GM12878 (cell line): ENCODE measurements at regions not wholly inside any gene's neighbourhood (a gene's known extent, or its start where the extent isn't known, plus 50 kb on each side); places are given as distances from the start of the nearest gene placed in this dataset.

ENCODE experiments used
- ATAC-seq: fragments of 200-7000 bp; cut with Tn5 transposase; 3 replicates; pipeline ENCODE4 v1.9.1; 2020; ENCODE audit warnings: mild to moderate bottlenecking, moderate library complexity
- BruUV-seq: library from RNA; stranded (reverse); fragments of 400-500 nt; replicated peaks from 2 replicates; lab custom pipeline; 2021; lab: Mats Ljungman, UMichigan
- CTCF ChIA-PET: fragments of 300-600 bp; sonication (Branson Sonifier 250); formaldehyde crosslinking; extraction: SDS; loops from one replicate; lab custom pipeline; 2021; ENCODE audit warnings: inconsistent platforms; lab: Yijun Ruan, JAX
- POLR2A ChIA-PET: fragments of 350-600 bp; formaldehyde crosslinking; extraction: SDS; loops from one replicate; lab custom pipeline; 2021; ENCODE audit warnings: inconsistent platforms; lab: Charles Lee
- RAD21 ChIA-PET: fragments of 300-600 bp; sonication (Branson Sonifier 250); formaldehyde crosslinking; loops from one replicate; lab custom pipeline; 2023; ENCODE audit warnings: antibody characterized with exemption; ENCODE audit not compliant: unreplicated experiment; lab: Charles Lee
- SMC1A ChIA-PET: fragments of 300-600 bp; sonication (Branson Sonifier 250); formaldehyde crosslinking; loops from one replicate; lab custom pipeline; 2023; ENCODE audit not compliant: unreplicated experiment, uncharacterized antibody; lab: Charles Lee
- DNase-seq: peaks from one replicate; pipeline ENCODE4 v3.0.0-alpha.2; 2011; ENCODE audit warnings: low read depth, low spot score
- FAIRE-seq: peaks from 3 replicates; lab custom pipeline; 2011; peaks lifted over from hg19 to GRCh38; lab: Jason Lieb, UNC
- H2AFZ ChIP-seq: 2 replicates; pipeline ENCODE4 v1.6.0; 2011; ENCODE audit warnings: low read depth, low read length, control low read depth; ENCODE audit not compliant: control insufficient read depth
- H3K27ac ChIP-seq: 2 replicates; pipeline ENCODE4 v1.5.1; 2011; ENCODE audit warnings: control low read depth; ENCODE audit not compliant: control insufficient read depth, insufficient read depth
- H3K27me3 ChIP-seq, 2 experiments: replicated peaks in 1 of 2; 2 replicates each; pipeline versions ENCODE4 v1.6.0 to v1.6.1; 2011; ENCODE audit warnings: low read length in 1 of 2; ENCODE audit not compliant: control insufficient read depth in 2 of 2, insufficient read depth in 2 of 2
- H3K36me3 ChIP-seq, 2 experiments: 2 replicates each; pipeline ENCODE4 v1.5.1; 2011; ENCODE audit warnings: low read length in 1 of 2; ENCODE audit not compliant: control insufficient read depth in 2 of 2, insufficient read depth in 2 of 2
- H3K4me1 ChIP-seq: 2 replicates; pipeline ENCODE4 v1.6.1; 2011; ENCODE audit warnings: mild to moderate bottlenecking, low read length, moderate library complexity, mixed read lengths; ENCODE audit not compliant: control insufficient read depth, insufficient read depth
- H3K4me2 ChIP-seq: 2 replicates; pipeline ENCODE4 v1.6.0; 2011; ENCODE audit warnings: control low read depth; ENCODE audit not compliant: control insufficient read depth, insufficient read depth
- H3K4me3 ChIP-seq: fragments of 200-600 bp; sonication (generic); 2 replicates; pipeline ENCODE4 v1.5.1; 2016
- H3K79me2 ChIP-seq: 2 replicates; pipeline ENCODE4 v1.6.0; 2011; ENCODE audit warnings: low read length; ENCODE audit not compliant: control insufficient read depth, insufficient read depth
- H3K9ac ChIP-seq: 2 replicates; pipeline ENCODE4 v1.8.0; 2011; ENCODE audit warnings: low read length, control low read depth, mixed read lengths; ENCODE audit not compliant: control insufficient read depth, insufficient read depth
- H3K9me3 ChIP-seq: replicated peaks from 3 replicates; pipeline ENCODE4 v1.5.1; 2011; ENCODE audit warnings: mild to moderate bottlenecking, low read length; ENCODE audit not compliant: control insufficient read depth, insufficient read depth
- H4K20me1 ChIP-seq: 2 replicates; pipeline ENCODE4 v1.6.0; 2011; ENCODE audit not compliant: control insufficient read depth, insufficient read depth
- BCL11A ChIP-seq: IDR thresholded peaks from 2 replicates; pipeline ENCODE4 v1.6.1; 2011; ENCODE audit warnings: low read depth, low read length
- MTA3 ChIP-seq: IDR thresholded peaks from 2 replicates; pipeline ENCODE4 v1.6.1; 2012; ENCODE audit warnings: low read length, inconsistent platforms, borderline replicate concordance
- NFYB ChIP-seq: IDR thresholded peaks from 2 replicates; pipeline ENCODE4 v1.6.1; 2011; ENCODE audit warnings: low read depth, mild to moderate bottlenecking, low read length, improper control_type of control experiment, moderate library complexity; ENCODE audit not compliant: insufficient read depth
- RELA ChIP-seq: fragments of 450-650 bp; IDR thresholded peaks from 2 replicates; pipeline ENCODE4 v1.8.0; 2014; ENCODE audit warnings: borderline replicate concordance; ENCODE audit not compliant: partially characterized antibody
- ZNF384 ChIP-seq: IDR thresholded peaks from 2 replicates; pipeline ENCODE4 v1.6.1; 2012; ENCODE audit warnings: low read depth, mild to moderate bottlenecking, low read length, improper control_type of control experiment, borderline replicate concordance
- WGBS: methylation state at CpG from one replicate; pipeline ENCODE4 v1.1.6; 2016; ENCODE audit warnings: low lambda C conversion rate; ENCODE audit not compliant: insufficient replicate concordance, insufficient coverage; ENCODE audit errors: missing lambda C conversion rate; 5-methylcytosine and 5-hydroxymethylcytosine counted together
- in situ Hi-C: fragments of 300-500 bp; cut with MboI; formaldehyde crosslinking; loops from 9 replicates; pipeline ENCODE4 v1.14.3; 2018; ENCODE audit warnings: mixed read lengths
- intact Hi-C: fragments of 100-400 bp; cut with micrococcal nuclease; formaldehyde crosslinking; loops from one replicate; pipeline ENCODE4 v1.14.2; 2022; ENCODE audit not compliant: unreplicated experiment
- TF ChIP-seq, protein P1 (sequence below): fragments of 450-650 bp; IDR thresholded peaks from 2 replicates; pipeline ENCODE4 v1.6.1; 2016; ENCODE audit warnings: mild to moderate bottlenecking, moderate library complexity, borderline replicate concordance
- TF ChIP-seq, protein P2 (sequence below): fragments of 450-650 bp; conservative IDR thresholded peaks from 2 replicates; pipeline ENCODE4 v1.6.1; 2017; ENCODE audit warnings: mild to moderate bottlenecking, moderate library complexity

DNA sequence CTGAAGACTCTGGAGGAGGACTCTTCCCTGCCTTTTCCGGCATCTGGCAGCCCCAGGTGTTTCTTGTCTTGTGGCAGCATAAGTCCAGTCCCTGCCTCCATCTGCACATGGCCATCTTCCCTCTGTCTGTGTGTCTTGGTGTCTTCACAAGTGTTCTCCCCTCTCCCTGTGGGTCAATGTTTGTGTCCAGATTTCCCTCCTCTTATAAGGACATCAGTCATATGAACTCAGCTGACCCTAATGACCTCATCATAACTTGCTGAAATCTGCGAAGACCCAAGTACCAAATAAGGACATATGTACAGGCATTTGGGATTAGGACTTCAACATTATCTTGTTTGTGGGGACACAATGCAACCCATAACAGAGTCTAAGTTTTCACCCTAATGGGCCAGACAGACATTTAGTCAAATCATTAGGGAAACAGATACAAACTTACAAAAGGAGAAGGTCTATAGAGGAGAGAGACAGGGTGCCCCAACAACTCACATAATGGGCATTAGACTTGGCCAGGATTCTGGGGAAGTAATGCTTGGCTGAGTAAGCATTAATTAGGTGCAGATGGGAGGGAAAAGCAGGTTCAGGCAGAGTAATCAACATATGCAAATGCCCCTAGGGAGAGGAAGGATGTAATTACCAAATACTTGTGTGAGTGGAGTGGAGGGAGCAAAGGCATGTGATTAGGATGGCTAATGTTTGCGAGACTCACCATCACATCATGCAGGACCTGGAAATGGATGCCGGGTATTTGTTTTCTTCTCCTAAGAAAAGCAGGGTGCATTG lies 372.8 kb upstream of the TBL1XR1 start (continued):
- TF ChIP-seq MTA3 (no peak), NFYB (no peak)
- TF ChIP-seq, protein P1, sequence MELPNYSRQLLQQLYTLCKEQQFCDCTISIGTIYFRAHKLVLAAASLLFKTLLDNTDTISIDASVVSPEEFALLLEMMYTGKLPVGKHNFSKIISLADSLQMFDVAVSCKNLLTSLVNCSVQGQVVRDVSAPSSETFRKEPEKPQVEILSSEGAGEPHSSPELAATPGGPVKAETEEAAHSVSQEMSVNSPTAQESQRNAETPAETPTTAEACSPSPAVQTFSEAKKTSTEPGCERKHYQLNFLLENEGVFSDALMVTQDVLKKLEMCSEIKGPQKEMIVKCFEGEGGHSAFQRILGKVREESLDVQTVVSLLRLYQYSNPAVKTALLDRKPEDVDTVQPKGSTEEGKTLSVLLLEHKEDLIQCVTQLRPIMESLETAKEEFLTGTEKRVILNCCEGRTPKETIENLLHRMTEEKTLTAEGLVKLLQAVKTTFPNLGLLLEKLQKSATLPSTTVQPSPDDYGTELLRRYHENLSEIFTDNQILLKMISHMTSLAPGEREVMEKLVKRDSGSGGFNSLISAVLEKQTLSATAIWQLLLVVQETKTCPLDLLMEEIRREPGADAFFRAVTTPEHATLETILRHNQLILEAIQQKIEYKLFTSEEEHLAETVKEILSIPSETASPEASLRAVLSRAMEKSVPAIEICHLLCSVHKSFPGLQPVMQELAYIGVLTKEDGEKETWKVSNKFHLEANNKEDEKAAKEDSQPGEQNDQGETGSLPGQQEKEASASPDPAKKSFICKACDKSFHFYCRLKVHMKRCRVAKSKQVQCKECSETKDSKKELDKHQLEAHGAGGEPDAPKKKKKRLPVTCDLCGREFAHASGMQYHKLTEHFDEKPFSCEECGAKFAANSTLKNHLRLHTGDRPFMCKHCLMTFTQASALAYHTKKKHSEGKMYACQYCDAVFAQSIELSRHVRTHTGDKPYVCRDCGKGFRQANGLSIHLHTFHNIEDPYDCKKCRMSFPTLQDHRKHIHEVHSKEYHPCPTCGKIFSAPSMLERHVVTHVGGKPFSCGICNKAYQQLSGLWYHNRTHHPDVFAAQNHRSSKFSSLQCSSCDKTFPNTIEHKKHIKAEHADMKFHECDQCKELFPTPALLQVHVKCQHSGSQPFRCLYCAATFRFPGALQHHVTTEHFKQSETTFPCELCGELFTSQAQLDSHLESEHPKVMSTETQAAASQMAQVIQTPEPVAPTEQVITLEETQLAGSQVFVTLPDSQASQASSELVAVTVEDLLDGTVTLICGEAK: no peak
- TF ChIP-seq, all 136 proteins: peak for 0

DNA sequence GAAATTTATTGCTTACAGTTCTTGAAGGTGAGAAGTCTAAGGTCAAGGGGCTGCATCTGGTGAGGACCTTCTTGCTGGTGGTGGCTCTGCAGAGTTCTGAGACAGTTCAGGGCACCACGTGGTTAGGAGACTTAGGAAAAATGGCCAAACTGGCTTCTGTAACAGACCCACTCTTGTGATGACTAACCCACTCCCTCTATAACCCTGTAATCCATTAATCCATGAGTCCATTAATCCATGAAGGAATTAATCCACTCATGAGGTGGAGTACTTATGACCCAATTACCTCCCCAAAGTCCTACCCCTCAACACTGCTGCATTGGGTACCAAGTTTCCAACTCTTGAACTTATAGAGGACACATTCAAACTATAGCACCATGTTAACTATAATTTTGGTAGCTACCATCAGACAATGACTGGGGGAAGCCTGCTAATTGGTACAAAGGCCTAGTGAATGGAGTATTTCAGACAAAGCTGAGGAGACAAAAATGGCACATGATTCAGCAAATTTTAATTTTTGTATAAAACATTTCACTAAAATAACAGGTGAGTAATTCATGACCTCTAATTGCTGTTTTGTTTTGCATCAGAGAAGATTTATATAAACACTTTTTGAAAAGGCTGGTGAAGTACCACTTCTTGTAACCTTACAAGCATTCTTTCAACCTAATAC lies 374.1 kb upstream of the TBL1XR1 start:
- DNase-seq (no peak), ATAC-seq (no peak), FAIRE-seq (no peak)
- no peak overlapping the region for H2AFZ ChIP-seq
- no peaks in the 10 kb centered on the region for H3K79me2 ChIP-seq
- no peaks in the 10 kb centered on the region for H3K27me3 ChIP-seq
- no TSS peak for BruUV-seq
- no peaks in the 10 kb centered on the region for H3K36me3 ChIP-seq
- no peaks in the 10 kb centered on the region for H3K9me3 ChIP-seq
- ChIA-PET SMC1A (no interaction called here), RAD21 (no interaction called here), CTCF (no interaction called here), POLR2A (no interaction called here)
- 56% methylated on average over 1 of the region's 1 CpG for WGBS
- no peaks in the 10 kb centered on the region for H3K4me1 ChIP-seq
- H4K20me1 ChIP-seq: no peaks in the 10 kb centered on the region
- TF ChIP-seq RELA (no peak), ZNF384 (no peak), BCL11A (no peak)
- TF ChIP-seq, protein P2, sequence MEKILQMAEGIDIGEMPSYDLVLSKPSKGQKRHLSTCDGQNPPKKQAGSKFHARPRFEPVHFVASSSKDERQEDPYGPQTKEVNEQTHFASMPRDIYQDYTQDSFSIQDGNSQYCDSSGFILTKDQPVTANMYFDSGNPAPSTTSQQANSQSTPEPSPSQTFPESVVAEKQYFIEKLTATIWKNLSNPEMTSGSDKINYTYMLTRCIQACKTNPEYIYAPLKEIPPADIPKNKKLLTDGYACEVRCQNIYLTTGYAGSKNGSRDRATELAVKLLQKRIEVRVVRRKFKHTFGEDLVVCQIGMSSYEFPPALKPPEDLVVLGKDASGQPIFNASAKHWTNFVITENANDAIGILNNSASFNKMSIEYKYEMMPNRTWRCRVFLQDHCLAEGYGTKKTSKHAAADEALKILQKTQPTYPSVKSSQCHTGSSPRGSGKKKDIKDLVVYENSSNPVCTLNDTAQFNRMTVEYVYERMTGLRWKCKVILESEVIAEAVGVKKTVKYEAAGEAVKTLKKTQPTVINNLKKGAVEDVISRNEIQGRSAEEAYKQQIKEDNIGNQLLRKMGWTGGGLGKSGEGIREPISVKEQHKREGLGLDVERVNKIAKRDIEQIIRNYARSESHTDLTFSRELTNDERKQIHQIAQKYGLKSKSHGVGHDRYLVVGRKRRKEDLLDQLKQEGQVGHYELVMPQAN: no peak
- H3K4me2 ChIP-seq: no peak overlapping the region
- intact Hi-C loops: no loop called here
- in situ Hi-C loops: no loop called here
- no peak overlapping the region for H3K4me3 ChIP-seq
- H3K27ac ChIP-seq: no peak overlapping the region
- H3K9ac ChIP-seq: no peak overlapping the region
